Thyroid gland (tissue), 4 donors: ENCODE measurements at regions not wholly inside any gene's neighbourhood (a gene's known extent, or its start where the extent isn't known, plus 50 kb on each side); places are given as distances from the start of the nearest gene placed in this dataset.

Experiments used
- POLR2A ChIP-seq, 2 donors: fragments of 450-650 bp; IDR thresholded peaks; one replicate each; pipeline ENCODE4 v1.6.1; 2017; ENCODE audit warnings: antibody characterized with exemption in 2 of 2, mild to moderate bottlenecking in 2 of 2, moderate library complexity in 1 of 2
- TF ChIP-seq, protein P1 (sequence below), 6 experiments: fragments of 200-600 bp in 3 of 6; fragments of 450-650 bp in 3 of 6; sonication (generic) in 3 of 6; IDR thresholded peaks; one replicate each; pipeline ENCODE4 v1.5.1; 2016 to 2019; ENCODE audit warnings: antibody characterized with exemption in 6 of 6, mild to moderate bottlenecking in 2 of 6, inconsistent platforms in 1 of 6, moderate library complexity in 1 of 6

DNA sequence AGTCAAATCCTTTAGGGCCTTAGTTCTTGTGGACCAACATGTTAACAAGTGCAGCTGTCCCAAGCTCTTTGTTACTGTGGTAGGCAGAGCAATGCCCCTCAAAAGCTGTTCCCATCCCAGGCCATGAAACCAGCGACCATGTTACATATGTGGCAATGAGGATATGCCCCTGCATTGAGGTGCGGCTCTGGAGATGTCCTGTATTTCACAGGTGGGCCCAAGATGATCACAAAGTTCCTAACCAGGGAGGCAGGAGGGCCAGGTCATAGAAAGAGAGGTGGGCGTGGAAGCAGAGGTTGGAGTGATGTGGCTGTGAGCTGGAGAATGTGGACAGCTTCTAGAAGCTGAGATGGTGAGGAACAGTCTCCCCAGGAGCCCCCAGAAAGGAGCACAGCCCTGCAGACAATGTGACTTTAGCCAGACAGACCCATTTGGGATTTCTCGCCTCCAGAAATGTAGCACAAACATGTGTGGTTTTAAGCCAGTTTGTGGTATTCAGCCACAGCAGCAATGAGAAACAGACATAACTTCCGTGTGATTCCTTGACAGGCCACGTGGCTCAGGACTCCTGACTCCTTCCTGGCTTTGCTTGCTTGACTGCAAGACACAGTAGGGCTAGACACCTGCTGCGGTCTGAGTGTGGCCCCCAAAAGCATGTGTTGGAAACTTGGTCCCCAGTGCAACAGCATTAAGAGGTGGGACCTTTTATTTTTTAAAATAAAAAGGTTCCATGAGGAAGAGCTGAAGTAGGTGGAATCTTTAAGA is 778.3 kb downstream of the KCNJ18 start:
- TF ChIP-seq, protein P1, sequence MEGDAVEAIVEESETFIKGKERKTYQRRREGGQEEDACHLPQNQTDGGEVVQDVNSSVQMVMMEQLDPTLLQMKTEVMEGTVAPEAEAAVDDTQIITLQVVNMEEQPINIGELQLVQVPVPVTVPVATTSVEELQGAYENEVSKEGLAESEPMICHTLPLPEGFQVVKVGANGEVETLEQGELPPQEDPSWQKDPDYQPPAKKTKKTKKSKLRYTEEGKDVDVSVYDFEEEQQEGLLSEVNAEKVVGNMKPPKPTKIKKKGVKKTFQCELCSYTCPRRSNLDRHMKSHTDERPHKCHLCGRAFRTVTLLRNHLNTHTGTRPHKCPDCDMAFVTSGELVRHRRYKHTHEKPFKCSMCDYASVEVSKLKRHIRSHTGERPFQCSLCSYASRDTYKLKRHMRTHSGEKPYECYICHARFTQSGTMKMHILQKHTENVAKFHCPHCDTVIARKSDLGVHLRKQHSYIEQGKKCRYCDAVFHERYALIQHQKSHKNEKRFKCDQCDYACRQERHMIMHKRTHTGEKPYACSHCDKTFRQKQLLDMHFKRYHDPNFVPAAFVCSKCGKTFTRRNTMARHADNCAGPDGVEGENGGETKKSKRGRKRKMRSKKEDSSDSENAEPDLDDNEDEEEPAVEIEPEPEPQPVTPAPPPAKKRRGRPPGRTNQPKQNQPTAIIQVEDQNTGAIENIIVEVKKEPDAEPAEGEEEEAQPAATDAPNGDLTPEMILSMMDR (IDR thresholded peaks at IDR 0.05): no peak
- no peak for TF ChIP-seq POLR2A (IDR thresholded peaks at IDR 0.05)
